ENCODE measurements at regions not wholly inside any gene's neighbourhood (a gene's known extent, or its start where the extent isn't known, plus 50 kb on each side); places are given as distances from the start of the nearest gene placed in this dataset.
A peak's percentile ranks its signal among the peaks of the same experiment; 100 is the strongest.
"Not testable (repeated sequence)": the region's sequence is repeated elsewhere in the genome, so short reads cannot be mapped to it uniquely, and the experiment has no call there.

DNA sequence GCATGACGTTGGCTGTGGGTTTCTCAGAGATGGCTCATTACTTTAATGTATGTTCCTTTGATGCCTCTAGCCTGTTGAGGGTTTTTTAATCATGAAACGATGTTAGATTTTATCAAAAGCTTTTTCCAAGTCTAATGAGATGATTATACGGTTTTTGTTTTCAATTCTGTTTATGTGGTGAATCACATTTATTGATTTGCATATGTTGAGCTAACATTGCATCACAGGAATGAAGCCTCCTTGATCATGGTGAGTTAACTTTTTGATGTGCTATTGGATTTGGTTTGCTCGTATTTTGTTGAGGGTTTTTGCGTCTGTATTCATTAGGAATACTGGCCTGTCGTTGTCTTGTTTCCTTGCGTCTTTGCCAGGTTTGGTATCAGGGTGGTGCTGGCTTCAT lies 52.3 kb upstream of the PTPN12 start:
- TF ChIP-seq, protein P1, sequence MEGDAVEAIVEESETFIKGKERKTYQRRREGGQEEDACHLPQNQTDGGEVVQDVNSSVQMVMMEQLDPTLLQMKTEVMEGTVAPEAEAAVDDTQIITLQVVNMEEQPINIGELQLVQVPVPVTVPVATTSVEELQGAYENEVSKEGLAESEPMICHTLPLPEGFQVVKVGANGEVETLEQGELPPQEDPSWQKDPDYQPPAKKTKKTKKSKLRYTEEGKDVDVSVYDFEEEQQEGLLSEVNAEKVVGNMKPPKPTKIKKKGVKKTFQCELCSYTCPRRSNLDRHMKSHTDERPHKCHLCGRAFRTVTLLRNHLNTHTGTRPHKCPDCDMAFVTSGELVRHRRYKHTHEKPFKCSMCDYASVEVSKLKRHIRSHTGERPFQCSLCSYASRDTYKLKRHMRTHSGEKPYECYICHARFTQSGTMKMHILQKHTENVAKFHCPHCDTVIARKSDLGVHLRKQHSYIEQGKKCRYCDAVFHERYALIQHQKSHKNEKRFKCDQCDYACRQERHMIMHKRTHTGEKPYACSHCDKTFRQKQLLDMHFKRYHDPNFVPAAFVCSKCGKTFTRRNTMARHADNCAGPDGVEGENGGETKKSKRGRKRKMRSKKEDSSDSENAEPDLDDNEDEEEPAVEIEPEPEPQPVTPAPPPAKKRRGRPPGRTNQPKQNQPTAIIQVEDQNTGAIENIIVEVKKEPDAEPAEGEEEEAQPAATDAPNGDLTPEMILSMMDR (IDR thresholded peaks at IDR 0.05; ENCODE audit: control insufficient read depth, extremely low read depth, insufficient read depth) = no peak
- no peak overlapping the region for H3K4me3 ChIP-seq (ENCODE audit: low read depth, low read length)
- DNase-seq (ENCODE audit: low read depth) = no peak

DNA sequence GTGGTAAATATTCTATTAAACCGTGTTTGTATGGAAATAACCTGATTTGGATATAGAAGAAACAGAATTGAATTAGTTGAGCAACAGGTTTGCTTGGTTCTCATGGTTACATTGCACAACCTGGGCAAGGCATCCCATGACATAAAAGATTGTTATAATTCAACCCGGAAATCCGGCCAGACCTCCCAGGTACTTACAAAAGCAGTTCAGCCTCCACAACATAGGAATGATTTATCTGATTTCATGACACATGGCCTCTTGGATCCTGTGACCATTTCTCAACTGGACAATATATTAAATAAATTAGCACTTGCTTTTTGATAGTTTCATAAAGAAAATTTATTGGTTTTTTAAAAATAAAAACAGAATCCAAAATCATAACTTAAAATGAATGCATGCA lies 55.1 kb upstream of the PTPN12 start:
- H3K4me3 ChIP-seq (ENCODE audit: low read depth, low read length) = no peak overlapping the region
- DNase-seq (ENCODE audit: low read depth) = peak; percentile 84
- TF ChIP-seq, protein P1 (IDR thresholded peaks at IDR 0.05; ENCODE audit: control insufficient read depth, extremely low read depth, insufficient read depth) = no peak

DNA sequence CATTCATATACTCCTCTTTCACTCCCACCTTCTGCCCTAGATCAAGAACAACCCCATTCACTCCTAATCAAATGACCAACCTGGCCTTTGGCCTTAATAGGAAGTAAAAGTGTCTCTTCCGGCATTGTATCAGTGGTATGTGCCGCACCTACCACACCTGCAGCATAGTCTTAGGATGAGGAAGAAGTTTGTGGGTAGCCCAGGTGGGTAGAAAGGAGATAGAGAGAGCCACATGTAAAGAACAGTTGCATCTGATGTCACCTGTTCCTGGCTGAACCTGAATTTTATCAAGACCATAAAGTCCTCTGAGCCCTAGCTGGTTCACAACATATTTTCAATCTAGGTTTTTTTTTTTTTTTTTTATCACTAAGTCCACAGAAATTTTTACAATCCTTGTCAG lies 55.5 kb upstream of the PTPN12 start:
- DNase-seq (ENCODE audit: low read depth) = no peak
- TF ChIP-seq, protein P1 (IDR thresholded peaks at IDR 0.05; ENCODE audit: control insufficient read depth, extremely low read depth, insufficient read depth) = no peak
- no peak overlapping the region for H3K4me3 ChIP-seq (ENCODE audit: low read depth, low read length)

DNA sequence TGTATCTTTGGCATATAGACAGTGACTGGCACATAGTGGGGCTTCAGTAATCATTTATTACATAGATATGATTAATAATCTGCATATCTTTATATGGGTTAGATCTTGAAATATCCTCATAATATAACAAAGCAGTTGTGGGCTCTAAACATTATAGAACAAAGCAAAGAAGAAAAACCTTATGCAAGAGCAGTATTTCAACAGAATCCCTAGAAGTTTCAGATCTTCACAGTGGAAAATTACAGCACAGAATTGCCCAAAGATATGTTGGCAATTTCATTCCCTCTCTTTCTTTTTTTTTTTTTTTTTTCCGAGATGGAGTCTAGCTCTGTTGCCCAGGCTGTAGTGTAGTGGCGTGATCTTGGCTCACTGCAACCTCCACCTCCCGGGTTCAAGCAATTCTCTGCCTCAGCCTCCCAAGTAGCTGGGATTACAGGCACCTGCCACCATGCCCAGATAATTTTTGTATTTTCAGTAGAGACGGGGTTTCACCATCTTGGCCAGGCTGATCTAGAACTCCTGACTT lies 56.9 kb upstream of the PTPN12 start:
- not testable (repeated sequence) for DNase-seq (ENCODE audit: low read depth); H3K4me3 ChIP-seq (ENCODE audit: low read depth, low read length)

DNA sequence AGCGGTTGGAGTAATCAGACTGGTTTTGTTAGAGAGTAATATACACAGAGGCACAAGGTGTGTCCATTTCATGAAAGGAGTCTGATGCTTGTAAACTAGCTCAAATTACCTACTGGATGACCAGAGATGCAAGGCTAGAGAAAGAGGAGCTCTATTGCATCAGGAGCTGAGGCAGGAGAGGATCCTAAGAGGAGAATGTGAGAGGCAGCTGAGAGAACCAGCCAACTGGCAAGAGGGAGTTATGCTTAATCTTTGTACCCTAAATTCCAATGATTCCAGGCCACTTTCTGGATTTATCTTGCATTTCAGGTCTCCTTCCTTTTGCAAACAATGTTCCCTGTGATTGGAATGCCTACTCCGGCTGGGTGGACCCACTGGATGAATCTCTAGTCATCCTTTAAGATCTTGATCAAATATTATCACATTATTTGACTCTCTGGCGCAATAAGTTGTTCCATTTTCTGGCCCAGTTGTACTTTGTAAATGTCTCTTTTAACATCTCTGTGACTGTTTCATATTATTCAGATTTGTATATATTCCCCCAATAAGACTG lies 57.5 kb upstream of the PTPN12 start:
- no peak overlapping the region for H3K4me3 ChIP-seq (ENCODE audit: low read depth, low read length)
- TF ChIP-seq, protein P1 (IDR thresholded peaks at IDR 0.05; ENCODE audit: control insufficient read depth, extremely low read depth, insufficient read depth) = no peak
- DNase-seq (ENCODE audit: low read depth) = peak; percentile 74

DNA sequence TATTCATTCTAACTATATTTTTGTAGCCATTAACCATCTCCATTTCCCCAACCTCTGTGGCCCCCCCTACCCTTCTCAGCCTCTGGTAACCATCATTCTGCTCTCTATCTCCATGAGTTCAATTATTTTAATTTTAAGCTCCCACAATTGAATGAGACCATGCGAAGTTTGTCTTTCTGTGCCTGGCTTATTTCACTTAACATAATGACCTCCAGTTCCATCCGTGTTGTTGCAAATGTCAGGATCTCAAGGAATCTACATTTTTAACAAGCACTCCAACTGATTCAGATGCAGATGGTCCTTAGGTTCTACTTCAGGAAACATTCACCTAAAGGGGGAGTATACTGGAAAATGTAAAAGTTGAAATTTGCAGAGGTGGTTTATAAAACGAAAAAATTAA lies 60.2 kb upstream of the PTPN12 start:
- H3K4me3 ChIP-seq (ENCODE audit: low read depth, low read length) = no peak overlapping the region
- TF ChIP-seq, protein P1 (IDR thresholded peaks at IDR 0.05; ENCODE audit: control insufficient read depth, extremely low read depth, insufficient read depth) = no peak
- no peak for DNase-seq (ENCODE audit: low read depth)

DNA sequence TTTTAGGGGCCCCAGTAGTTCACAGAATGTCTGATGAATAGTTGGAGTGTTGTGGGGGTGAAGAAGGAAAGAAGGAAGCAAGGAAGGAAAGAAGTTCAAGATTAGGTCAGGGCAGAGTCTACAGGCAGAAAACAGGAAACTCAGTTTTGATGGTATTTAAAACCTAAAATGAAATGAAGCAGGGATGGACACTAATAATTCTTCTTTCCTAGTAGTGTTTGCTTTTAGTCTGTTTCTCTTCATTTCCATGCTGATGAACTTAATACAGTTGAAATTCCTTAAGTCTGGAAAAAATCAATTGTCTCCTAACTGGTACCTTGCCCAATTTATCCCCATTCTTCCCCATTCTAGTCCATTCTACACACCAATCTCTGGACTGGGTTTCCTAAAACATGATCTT lies 59.0 kb upstream of the GSAP start:
- no peak for DNase-seq (ENCODE audit: low read depth)
- TF ChIP-seq, protein P1 (IDR thresholded peaks at IDR 0.05; ENCODE audit: control insufficient read depth, extremely low read depth, insufficient read depth) = no peak
- no peak overlapping the region for H3K4me3 ChIP-seq (ENCODE audit: low read depth, low read length)
